GM23248 (cell line): ENCODE measurements at regions not wholly inside any gene's neighbourhood (a gene's known extent, or its start where the extent isn't known, plus 50 kb on each side); places are given as distances from the start of the nearest gene placed in this dataset. TPM values are rescaled to one million over a fixed set of nuclear protein-coding genes. Genes with fewer than 3 reads are reported as not detected.

ENCODE experiments used
- DNase-seq: peaks from one replicate; pipeline ENCODE4 v3.0.0-alpha.2; 2015
- H2AFZ ChIP-seq: fragments of 200-600 bp; sonication (generic); 2 replicates; pipeline ENCODE4 v1.6.1; 2016; ENCODE audit warnings: antibody characterized with exemption
- H3F3A ChIP-seq: fragments of 200-600 bp; sonication (generic); 2 replicates; pipeline ENCODE4 v1.6.1; 2016; ENCODE audit warnings: mild to moderate bottlenecking, antibody characterized with exemption, mixed run types; ENCODE audit not compliant: insufficient read depth
- H3K27ac ChIP-seq: fragments of 200-600 bp; sonication (generic); 2 replicates; pipeline ENCODE4 v1.5.1; 2016; ENCODE audit warnings: mild to moderate bottlenecking
- H3K27me3 ChIP-seq: fragments of 200-600 bp; sonication (generic); replicated peaks from 2 replicates; pipeline ENCODE4 v1.6.1; 2016; ENCODE audit warnings: mild to moderate bottlenecking; ENCODE audit not compliant: insufficient read depth
- H3K36me3 ChIP-seq: fragments of 200-600 bp; sonication (generic); 2 replicates; pipeline ENCODE4 v1.6.1; 2016; ENCODE audit warnings: low read depth, mild to moderate bottlenecking
- H3K4me1 ChIP-seq: fragments of 200-600 bp; sonication (generic); 2 replicates; pipeline ENCODE4 v1.6.1; 2016; ENCODE audit warnings: mild to moderate bottlenecking; ENCODE audit not compliant: insufficient read depth
- H3K4me2 ChIP-seq: fragments of 200-600 bp; sonication (generic); one replicate; pipeline ENCODE4 v1.6.1; 2016; ENCODE audit warnings: mild to moderate bottlenecking; ENCODE audit not compliant: unreplicated experiment
- H3K4me3 ChIP-seq: fragments of 200-600 bp; sonication (generic); 2 replicates; pipeline ENCODE4 v1.5.1; 2016; ENCODE audit warnings: mild to moderate bottlenecking
- H3K79me2 ChIP-seq: fragments of 200-600 bp; sonication (generic); 2 replicates; pipeline ENCODE4 v1.6.1; 2016; ENCODE audit warnings: mild to moderate bottlenecking; ENCODE audit not compliant: insufficient read depth
- H3K9ac ChIP-seq: fragments of 200-600 bp; sonication (generic); 2 replicates; pipeline ENCODE4 v1.6.1; 2016; ENCODE audit warnings: mild to moderate bottlenecking
- H3K9me2 ChIP-seq: fragments of 200-600 bp; sonication (generic); 2 replicates; pipeline ENCODE4 v1.6.1; 2016; ENCODE audit warnings: mixed run types, mild to moderate bottlenecking, moderate library complexity; ENCODE audit not compliant: insufficient read depth
- H3K9me3 ChIP-seq: fragments of 200-600 bp; sonication (generic); one replicate; pipeline ENCODE4 v1.6.1; 2017; ENCODE audit warnings: low read depth
- H4K20me1 ChIP-seq: fragments of 200-600 bp; sonication (generic); 2 replicates; pipeline ENCODE4 v1.6.0; 2016; ENCODE audit not compliant: insufficient read depth
- EZH2 ChIP-seq: fragments of 200-600 bp; sonication (generic); IDR thresholded peaks from 2 replicates; pipeline ENCODE4 v1.6.1; 2018; ENCODE audit warnings: antibody characterized with exemption, mild to moderate bottlenecking; ENCODE audit not compliant: insufficient read depth, poor library complexity, severe bottlenecking
- EZH2phosphoT487 ChIP-seq: fragments of 200-600 bp; sonication (generic); IDR thresholded peaks from 2 replicates; pipeline ENCODE4 v1.6.1; 2018; ENCODE audit warnings: antibody characterized with exemption, moderate library complexity, mild to moderate bottlenecking, low read depth; ENCODE audit not compliant: insufficient read depth
- WGBS, 2 experiments: methylation state at CpG; one replicate each; pipeline ENCODE4 v1.1.6; 2015 to 2017; ENCODE audit warnings: low lambda C conversion rate in 2 of 2, low coverage in 1 of 2; ENCODE audit errors: missing lambda C conversion rate in 2 of 2; 5-methylcytosine and 5-hydroxymethylcytosine counted together
- in situ Hi-C: fragments of 300-500 bp; cut with MboI; formaldehyde crosslinking; loops from 2 replicates; pipeline ENCODE4 v1.15.0; 2020
- small RNA-seq: library from RNA; depleted of rRNA; stranded (forward); fragments of <200 nt; gene quantifications from one replicate; pipeline ENCODE3, GENCODE V24; 2014; ENCODE audit warnings: low read depth, low replicate concordance

DNA sequence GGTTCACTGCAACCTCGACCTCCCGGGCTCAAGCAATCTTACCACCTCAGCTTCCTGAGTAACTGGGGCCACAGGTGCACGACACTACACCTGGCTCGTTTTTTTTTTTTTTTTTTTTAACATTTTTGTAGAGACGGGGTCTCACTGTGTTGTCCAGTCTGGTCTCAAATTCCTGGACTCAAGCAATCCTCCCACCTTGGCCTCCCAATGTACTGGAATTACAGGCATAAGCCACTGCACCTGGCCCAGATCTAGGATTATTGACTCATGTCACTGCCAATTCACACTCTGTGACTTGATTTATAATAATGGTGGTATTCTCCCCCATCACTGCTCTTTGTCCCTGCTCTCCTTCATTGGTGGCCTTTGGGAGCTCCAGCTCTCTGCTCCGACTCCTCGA, 145.1 kb downstream of the PTPRU start:
- WGBS, 2 experiments, result 60 to 64% methylated on average over 7 of the region's 7 CpGs
- TF ChIP-seq EZH2phosphoT487 (no peak), EZH2 (no peak)
- H3K27me3 ChIP-seq, result no peaks in the 10 kb centered on the region
- no peak overlapping the region for H3K27ac ChIP-seq
- H3K4me2 ChIP-seq, result no peak overlapping the region
- no peaks in the 10 kb centered on the region for H4K20me1 ChIP-seq
- in situ Hi-C loops, result no loop called here
- H3F3A ChIP-seq, result peaks cover 28% of the 10 kb centered on the region; the same call in 1 of the 2 replicates
- H3K9me2 ChIP-seq, result no peaks in the 10 kb centered on the region
- no peak overlapping the region for H3K9ac ChIP-seq
- H3K4me3 ChIP-seq, result no peak overlapping the region
- no peak overlapping the region for H2AFZ ChIP-seq
- peaks cover 11% of the 10 kb centered on the region; the same call in 1 of the 2 replicates for H3K4me1 ChIP-seq
- no peak for DNase-seq
- H3K79me2 ChIP-seq, result no peaks in the 10 kb centered on the region
- no peaks in the 10 kb centered on the region for H3K36me3 ChIP-seq
- H3K9me3 ChIP-seq, result no peaks in the 10 kb centered on the region

GRCh38 chr1:29380532-29380931, 144.2 kb downstream of the PTPRU start:
- in situ Hi-C loops, result no loop called here
- Histone ChIP-seq H3K4me3 (no peak overlapping the region), H2AFZ (no peak overlapping the region), H3K4me1 (peaks cover 11% of the 10 kb centered on the region; the same call in 1 of the 2 replicates), H3K9me3 (no peaks in the 10 kb centered on the region), H4K20me1 (no peaks in the 10 kb centered on the region), H3K4me2 (no peak overlapping the region), H3K9ac (no peak overlapping the region), H3K9me2 (no peaks in the 10 kb centered on the region), H3K27ac (no peak overlapping the region), H3K27me3 (no peaks in the 10 kb centered on the region), H3K36me3 (no peaks in the 10 kb centered on the region), H3K79me2 (no peaks in the 10 kb centered on the region), H3F3A (peaks cover 28% of the 10 kb centered on the region; the same call in 1 of the 2 replicates)
- DNase-seq, result peak; percentile 57
- TF ChIP-seq EZH2phosphoT487, result no peak
- TF ChIP-seq EZH2, result no peak
- 30 to 50% methylated on average over 1 of the region's 1 CpG for WGBS, 2 experiments

GRCh38 chr1:29379443-29380073, 143.2 kb downstream of the PTPRU start:
- no peak for TF ChIP-seq EZH2
- H4K20me1 ChIP-seq, result no peaks in the 10 kb centered on the region
- H3K27ac ChIP-seq, result no peak overlapping the region
- no peaks in the 10 kb centered on the region for H3K9me3 ChIP-seq
- H2AFZ ChIP-seq, result no peak overlapping the region
- H3K4me1 ChIP-seq, result peaks cover 11% of the 10 kb centered on the region; the same call in 1 of the 2 replicates
- H3K79me2 ChIP-seq, result no peaks in the 10 kb centered on the region
- WGBS, 2 experiments, result 17 to 20% methylated on average over 7 of the region's 7 CpGs
- peaks cover 28% of the 10 kb centered on the region; the same call in 1 of the 2 replicates for H3F3A ChIP-seq
- H3K4me3 ChIP-seq, result no peak overlapping the region
- H3K9ac ChIP-seq, result no peak overlapping the region
- no peaks in the 10 kb centered on the region for H3K36me3 ChIP-seq
- H3K27me3 ChIP-seq, result no peaks in the 10 kb centered on the region
- peak; percentile 38 for DNase-seq
- no peak overlapping the region for H3K4me2 ChIP-seq
- no peaks in the 10 kb centered on the region for H3K9me2 ChIP-seq
- in situ Hi-C loops, result no loop called here

Small RNA genes in the stretch of these regions (small RNA-seq; reads per million reads assigned to genes)
- gene AL021921.1, result not detected
